NCI-H2171 (cell line): ENCODE measurements at regions not wholly inside any gene's neighbourhood (a gene's known extent, or its start where the extent isn't known, plus 50 kb on each side); places are given as distances from the start of the nearest gene placed in this dataset.
"Not testable (repeated sequence)": the region's sequence is repeated elsewhere in the genome, so short reads cannot be mapped to it uniquely, and the experiment has no call there.

Experiments
- DNase-seq: peaks from one replicate; lab custom pipeline; 2025; lab: John Stamatoyannopoulos, UW

- no peak for DNase-seq
Measured at GRCh38 chr4:64014647-64015046, 394.6 kb downstream of the TECRL start.

DNA sequence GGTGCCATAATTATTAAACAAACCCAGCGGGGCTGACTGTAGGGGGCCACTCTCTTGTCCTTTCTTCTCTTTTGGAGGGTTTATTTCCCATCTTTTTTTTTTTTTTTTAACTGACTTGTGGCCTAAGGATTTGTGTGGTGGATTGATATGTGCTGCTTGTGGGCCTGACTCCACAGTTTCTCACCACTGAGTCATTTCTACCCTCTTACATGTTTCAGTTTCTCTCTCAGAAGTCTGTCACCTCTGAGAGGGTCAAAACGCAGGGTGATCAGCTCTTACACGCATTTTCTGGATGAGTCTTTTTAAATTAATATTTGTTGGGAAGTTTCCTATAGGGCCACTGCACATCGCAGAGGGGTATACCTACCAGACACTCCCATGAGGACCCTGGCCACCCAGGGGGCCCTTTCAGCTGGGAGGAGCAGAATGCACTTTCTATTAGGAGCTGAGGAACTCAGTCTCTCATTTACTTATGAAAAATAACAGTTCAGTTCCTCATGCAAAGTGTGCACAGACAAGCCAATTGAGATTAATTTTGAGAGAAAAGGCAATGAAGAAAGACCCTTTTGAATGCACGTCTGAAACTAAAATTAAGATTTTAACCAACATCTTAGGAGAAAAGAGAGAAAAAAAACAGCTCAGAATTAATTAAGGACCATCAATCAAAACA, 407.9 kb downstream of the TECRL start:
- DNase-seq = no peak

- DNase-seq = no peak
Measured at GRCh38 chr4:64000241-64000640, 409.0 kb downstream of the TECRL start.

DNA sequence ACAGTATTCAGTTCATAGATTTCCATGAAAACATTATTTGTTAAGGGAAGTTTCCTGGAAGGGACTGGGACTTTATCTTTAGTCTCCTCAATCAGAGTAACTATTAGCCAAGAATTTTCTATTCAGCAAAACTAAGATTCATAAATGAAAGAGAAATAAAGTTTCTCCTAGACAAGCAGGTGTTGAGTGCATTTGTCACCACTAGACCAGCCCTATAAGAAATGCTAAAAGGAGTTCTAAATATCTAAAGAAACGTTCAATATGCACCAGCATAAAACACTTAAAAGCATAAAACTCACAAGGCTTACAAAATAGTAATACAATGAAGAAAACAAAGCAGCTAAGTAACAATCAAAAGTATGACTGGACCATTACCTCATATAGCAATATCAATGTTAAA, 423.0 kb downstream of the TECRL start:
- no peak for DNase-seq

DNA sequence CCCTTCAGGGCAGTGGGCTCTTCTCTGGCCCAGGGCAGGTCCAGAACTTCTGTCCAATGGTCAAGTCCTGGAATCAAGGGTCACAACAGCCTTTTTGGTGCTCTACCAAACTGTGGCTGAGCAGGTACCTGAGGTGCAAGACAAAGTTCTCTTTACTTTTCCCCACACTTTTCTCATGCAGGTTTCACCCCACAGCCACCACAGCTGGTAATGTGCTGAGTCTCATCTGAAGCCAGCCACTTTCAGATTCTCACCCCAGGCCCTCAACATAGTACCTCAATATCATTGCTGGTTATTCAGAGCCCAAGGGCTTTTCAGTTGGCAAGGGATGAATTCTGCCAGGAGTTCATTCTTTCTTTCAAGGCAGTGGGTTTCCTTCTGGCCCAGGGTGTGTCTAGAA, 426.0 kb downstream of the TECRL start:
- no peak for DNase-seq

GRCh38 chr4:63965875-63966274, 443.4 kb downstream of the TECRL start:
- DNase-seq = no peak

- DNase-seq = not testable (repeated sequence)
Measured at GRCh38 chr4:63942706-63943286, 466.5 kb downstream of the TECRL start.

- DNase-seq = no peak
Measured at GRCh38 chr4:63937961-63938360, 471.3 kb downstream of the TECRL start.

GRCh38 chr4:63922146-63922545, 487.1 kb downstream of the TECRL start:
- no peak for DNase-seq

DNA sequence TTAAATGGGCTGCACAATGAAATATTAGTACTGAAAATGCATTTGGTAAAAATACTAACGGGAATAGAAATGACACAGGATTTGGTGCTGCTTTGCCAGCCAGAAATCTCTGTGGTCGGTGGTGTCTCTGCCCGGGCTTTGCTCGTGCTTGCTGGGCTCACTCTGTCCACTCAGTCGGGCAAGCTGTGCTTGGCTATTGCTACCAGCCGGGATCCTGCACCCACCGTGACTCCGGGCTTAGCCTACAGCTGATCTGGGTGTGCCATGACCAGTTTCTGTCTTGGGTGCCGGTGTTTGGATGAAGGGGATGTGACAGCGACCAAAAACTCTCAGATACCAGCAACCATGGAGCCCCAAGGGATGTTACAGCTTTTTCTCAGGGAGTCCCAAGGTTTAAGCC, 487.7 kb downstream of the TECRL start:
- no peak for DNase-seq

DNA sequence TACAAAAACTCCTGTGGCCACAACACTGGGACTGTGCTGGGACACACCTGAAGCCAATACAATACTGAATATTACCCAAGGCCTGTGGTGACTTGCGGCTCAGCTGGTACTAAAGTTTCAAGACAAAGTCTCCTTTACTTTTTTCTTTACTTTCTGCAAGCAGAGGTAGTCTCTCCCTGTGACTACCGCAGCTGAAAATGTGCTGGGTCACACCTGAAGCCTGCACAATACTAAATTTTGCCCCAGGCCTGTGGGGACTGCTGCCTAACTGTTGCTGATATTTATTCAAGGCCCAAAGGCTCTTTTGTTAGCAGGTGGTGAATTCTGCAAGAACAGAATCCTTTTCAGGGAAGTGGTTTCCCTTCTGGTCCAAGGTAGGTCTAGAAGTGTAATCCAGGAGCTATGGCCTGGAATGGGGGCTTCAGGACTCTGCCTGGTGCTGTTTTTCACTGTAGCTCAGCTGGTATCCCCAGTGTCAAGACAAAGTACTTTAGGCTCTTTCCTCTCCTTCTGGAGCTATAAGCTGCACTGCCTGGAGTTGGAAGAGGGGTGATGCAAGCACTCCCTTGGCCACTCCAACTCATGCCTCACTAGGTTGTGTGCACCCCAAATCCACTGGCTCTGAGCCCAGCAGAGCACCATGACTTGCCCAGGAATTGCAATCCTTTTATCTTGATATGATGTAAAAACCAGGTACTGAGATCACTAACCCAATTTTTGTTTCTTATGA, 489.4 kb downstream of the TECRL start:
- DNase-seq = no peak

DNA sequence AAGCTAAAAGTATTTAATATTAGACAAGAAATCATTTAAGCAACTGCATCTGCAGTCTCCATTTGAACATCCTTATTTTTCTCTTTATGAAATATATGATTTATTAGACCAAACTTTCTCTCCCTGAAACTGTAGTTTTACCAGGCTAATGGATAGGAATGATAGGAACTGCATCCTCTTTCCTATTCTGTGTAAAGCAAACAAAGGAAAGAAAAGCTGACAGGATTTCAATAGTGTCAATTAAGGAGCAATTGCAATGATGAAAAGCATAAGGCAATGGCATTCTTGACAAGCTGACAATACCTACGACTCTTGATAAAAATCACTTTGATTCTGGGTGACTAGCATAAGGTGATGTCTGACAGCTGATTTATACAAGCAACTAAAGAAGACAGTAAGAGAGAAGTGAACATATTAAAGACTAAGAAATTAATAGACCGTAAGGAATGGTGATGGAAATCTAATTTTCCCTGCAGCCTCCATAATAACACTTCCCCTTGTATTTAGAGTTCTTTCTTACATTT, 502.5 kb downstream of the TECRL start:
- DNase-seq = no peak

- DNase-seq = no peak
Measured at GRCh38 chr4:63904201-63904600, 505.0 kb downstream of the TECRL start.

GRCh38 chr4:63901304-63901703, 507.9 kb downstream of the TECRL start:
- no peak for DNase-seq

DNA sequence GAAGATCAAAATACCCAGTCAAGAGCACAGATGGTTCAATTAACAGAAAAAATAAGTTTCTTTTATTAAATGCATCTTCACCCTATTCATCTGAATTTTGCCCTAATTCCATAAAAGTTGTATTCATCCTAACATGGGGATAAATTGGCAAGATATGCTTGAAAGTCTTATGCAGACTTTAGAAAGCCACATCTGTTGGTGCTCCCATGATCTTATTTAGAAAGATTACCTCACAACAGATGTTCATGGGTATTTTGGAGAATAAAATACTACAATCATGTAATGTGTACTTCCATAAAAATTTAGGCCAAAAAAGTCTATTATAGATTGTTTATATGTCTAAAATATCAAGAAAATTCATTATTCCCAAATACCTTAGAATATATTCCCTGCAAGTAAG, 510.3 kb downstream of the TECRL start:
- no peak for DNase-seq

GRCh38 chr4:63894161-63894560, 515.1 kb downstream of the TECRL start:
- no peak for DNase-seq

- DNase-seq = no peak
Measured at GRCh38 chr4:63869370-63869769, 539.9 kb downstream of the TECRL start.

DNA sequence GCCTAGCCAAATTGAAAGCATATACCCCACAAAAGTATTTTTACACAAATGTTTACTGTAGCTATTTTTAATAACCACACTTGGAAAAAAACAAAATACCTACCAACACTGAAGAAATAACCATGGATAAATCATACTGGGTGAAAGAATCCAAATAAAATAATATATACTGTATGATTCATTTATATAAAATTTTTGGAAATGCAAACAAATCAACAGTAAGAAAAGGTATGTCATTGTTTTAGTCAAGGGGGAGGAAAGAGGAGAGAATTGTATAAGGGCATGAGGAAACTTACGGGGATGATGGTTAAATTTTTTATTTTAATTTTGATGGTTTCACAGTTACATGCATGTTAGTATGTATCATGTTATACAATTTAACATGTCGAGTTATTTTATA, 557.8 kb downstream of the TECRL start:
- DNase-seq = no peak

DNA sequence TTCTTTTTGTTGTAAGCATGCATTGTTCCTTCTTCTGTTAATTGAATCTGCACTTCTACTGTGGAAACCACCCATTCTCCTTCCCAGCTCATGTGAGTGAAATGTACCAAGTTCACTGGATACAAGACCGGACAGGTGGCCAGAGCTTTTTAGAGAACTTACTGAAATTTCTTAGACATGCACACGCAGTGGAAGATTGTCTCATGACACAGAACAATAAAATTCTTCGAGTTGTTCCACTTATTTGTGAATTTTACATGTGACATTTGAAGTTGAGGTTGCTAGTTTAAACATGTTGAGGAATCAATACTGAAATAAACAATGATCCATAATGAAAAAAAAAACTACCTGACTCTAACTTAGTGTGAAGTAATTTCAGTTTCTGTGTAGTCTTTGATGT, 568.0 kb downstream of the TECRL start:
- no peak for DNase-seq

DNA sequence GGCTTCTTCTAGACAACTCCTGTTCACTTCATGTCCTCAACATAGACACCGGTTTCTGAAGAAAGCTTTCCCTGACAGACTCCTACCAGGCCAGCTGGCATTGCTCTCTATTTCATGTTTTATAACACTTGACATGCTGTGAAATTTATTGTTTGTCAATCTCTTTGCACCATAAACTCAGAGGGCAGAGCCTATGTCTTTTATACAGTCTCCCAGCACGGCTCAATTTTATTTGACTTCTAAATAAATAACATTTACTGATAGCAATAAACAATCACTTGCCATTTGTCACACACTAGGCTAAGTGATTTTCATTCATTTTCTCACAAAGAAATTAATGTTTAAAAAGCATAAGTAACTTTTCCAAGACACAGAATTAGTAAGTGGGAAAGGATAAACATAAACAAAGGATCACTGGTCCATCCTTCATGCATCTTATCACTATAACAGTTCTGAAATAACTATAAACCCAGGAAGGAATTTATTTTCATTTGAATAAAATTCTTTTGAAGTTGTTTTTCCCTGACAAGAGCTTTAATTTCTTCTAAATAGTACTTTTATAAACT, 577.6 kb downstream of the TECRL start:
- no peak for DNase-seq

DNA sequence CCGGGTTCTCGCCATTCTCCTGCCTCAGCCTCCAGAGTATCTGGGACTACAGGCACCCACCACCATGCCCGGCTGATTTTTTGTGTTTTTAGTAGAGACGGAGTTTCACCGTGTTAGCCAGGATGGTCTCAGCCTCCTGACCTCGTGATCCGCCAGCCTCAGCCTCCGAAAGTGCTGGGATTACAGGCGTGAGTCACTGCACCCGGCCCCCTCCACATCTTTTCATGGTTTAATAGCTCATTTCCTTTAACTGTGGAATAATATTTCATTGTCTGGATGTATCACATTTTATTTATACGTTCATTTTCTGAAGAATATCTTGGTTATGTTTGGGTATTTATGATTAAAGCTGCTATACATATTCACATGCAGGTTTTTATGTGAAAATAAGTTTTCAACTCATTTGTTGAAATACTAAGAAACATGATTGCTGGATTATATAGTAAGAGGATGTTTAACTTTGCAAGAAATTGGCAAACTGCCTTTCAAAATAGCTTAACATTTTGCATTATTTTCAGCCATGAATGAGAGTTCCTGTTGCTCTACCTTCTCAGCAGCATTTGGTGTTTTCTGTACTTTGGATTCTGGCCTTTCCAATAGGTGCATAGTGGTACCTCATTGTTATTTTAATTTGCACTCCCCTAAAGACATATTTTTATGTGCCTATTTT, 591.9 kb downstream of the TECRL start:
- DNase-seq = no peak
